ENCODE measurements at regions not wholly inside any gene's neighbourhood (a gene's known extent, or its start where the extent isn't known, plus 50 kb on each side); places are given as distances from the start of the nearest gene placed in this dataset.

DNA sequence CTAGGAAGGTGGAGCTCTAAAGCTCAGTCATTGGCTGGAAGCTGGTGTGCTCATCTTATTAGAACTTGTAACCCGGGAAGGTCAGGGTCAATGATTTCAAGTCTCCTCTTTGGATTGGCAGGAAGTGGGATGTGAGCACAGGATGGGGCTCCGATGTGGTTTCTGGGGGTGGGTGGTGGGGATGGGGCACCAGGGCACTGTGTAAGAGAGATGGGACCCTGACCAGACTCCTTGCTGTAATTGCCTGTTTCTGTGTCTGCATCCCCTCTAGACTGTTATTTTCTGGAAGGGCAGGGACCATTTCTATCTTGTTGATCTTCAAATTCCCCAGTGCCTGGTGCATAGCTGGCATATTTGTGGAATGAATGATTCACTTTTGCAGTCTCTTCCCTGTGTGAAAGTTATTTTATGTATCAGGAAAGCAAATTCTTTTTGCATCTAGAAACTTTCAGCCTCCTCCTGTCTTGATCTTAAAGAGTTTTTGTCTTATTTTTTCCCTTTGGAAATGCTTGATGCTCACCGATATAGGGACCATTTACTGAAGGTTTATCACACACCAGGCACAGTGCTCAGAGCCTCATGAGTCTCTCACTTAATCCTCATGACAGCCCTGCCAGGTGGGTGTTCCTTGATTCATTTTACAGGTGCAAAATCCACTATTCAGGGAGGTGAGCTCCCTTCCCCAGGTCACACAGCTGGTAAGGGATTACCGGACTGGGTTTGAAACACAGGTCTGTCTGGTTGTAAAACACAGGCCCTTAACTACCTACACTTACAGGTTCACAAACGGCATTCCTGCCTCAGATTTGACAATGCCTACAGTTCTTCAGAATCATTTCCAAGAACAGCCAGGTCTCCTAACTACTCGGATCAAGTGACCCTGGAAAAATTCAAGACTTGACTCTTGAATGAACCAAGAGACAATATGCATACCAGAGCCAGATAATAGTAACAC, 86.9 kb upstream of the IGF1 start:
- TF ChIP-seq ZNF37A (tag by site-specific recombination; IDR thresholded peaks at IDR 0.05) (no peak), SP2 (tag by site-specific recombination; IDR thresholded peaks at IDR 0.05) (no peak), ZNF311 (tag by site-specific recombination; IDR thresholded peaks at IDR 0.05; ENCODE audit: borderline replicate concordance) (no peak)
- TF ChIP-seq, protein P1, sequence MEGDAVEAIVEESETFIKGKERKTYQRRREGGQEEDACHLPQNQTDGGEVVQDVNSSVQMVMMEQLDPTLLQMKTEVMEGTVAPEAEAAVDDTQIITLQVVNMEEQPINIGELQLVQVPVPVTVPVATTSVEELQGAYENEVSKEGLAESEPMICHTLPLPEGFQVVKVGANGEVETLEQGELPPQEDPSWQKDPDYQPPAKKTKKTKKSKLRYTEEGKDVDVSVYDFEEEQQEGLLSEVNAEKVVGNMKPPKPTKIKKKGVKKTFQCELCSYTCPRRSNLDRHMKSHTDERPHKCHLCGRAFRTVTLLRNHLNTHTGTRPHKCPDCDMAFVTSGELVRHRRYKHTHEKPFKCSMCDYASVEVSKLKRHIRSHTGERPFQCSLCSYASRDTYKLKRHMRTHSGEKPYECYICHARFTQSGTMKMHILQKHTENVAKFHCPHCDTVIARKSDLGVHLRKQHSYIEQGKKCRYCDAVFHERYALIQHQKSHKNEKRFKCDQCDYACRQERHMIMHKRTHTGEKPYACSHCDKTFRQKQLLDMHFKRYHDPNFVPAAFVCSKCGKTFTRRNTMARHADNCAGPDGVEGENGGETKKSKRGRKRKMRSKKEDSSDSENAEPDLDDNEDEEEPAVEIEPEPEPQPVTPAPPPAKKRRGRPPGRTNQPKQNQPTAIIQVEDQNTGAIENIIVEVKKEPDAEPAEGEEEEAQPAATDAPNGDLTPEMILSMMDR (tag by site-specific recombination; IDR thresholded peaks at IDR 0.05), result no peak
